SW480 (cell line): ENCODE measurements at regions not wholly inside any gene's neighbourhood (a gene's known extent, or its start where the extent isn't known, plus 50 kb on each side); places are given as distances from the start of the nearest gene placed in this dataset.
"Not testable (repeated sequence)": the region's sequence is repeated elsewhere in the genome, so short reads cannot be mapped to it uniquely, and the experiment has no call there.

Experiments
- DNase-seq: peaks from one replicate; pipeline ENCODE4 v3.0.0-alpha.2; 2016; ENCODE audit warnings: low spot score

GRCh38 chr4:31187979-31188378 is 467.8 kb downstream of the PCDH7 start:
- no peak for DNase-seq

GRCh38 chr4:31189938-31190337 is 469.8 kb downstream of the PCDH7 start:
- no peak for DNase-seq

GRCh38 chr4:31190671-31191070 is 470.5 kb downstream of the PCDH7 start:
- DNase-seq = no peak

- no peak for DNase-seq
These were observed 472.2 kb downstream of the PCDH7 start for GRCh38 chr4:31192341-31192740.

- no peak for DNase-seq
These were observed 473.4 kb downstream of the PCDH7 start for GRCh38 chr4:31193521-31193920.

- no peak for DNase-seq
These were observed 474.7 kb downstream of the PCDH7 start for GRCh38 chr4:31194823-31195222.

- DNase-seq = no peak
These were observed 479.5 kb downstream of the PCDH7 start for GRCh38 chr4:31199644-31200043.

- DNase-seq = not testable (repeated sequence)
These were observed 481.9 kb downstream of the PCDH7 start for GRCh38 chr4:31202054-31202453.

- DNase-seq = no peak
These were observed 484.7 kb downstream of the PCDH7 start for GRCh38 chr4:31204874-31205273.

- no peak for DNase-seq
These were observed 500.8 kb downstream of the PCDH7 start for GRCh38 chr4:31220921-31221320.

GRCh38 chr4:31228068-31228467 is 507.9 kb downstream of the PCDH7 start:
- no peak for DNase-seq

GRCh38 chr4:31230594-31230993 is 510.4 kb downstream of the PCDH7 start:
- no peak for DNase-seq

GRCh38 chr4:31234494-31234893 is 514.3 kb downstream of the PCDH7 start:
- DNase-seq = peak; percentile 6

GRCh38 chr4:31234901-31235300 is 514.7 kb downstream of the PCDH7 start:
- no peak for DNase-seq

GRCh38 chr4:31236020-31236638 is 516.0 kb downstream of the PCDH7 start:
- DNase-seq = no peak

- no peak for DNase-seq
These were observed 516.5 kb downstream of the PCDH7 start for GRCh38 chr4:31236639-31237173.

- DNase-seq = peak; percentile 75
These were observed 517.1 kb downstream of the PCDH7 start for GRCh38 chr4:31237233-31237632.

GRCh38 chr4:31239886-31240285 is 519.7 kb downstream of the PCDH7 start:
- DNase-seq = no peak

GRCh38 chr4:31241504-31242106 is 521.4 kb downstream of the PCDH7 start:
- no peak for DNase-seq

- DNase-seq = no peak
These were observed 526.7 kb downstream of the PCDH7 start for GRCh38 chr4:31246856-31247255.

GRCh38 chr4:31259119-31259518 is 539.0 kb downstream of the PCDH7 start:
- DNase-seq = no peak

GRCh38 chr4:31261632-31262031 is 541.5 kb downstream of the PCDH7 start:
- DNase-seq = no peak

GRCh38 chr4:31266094-31266493 is 545.9 kb downstream of the PCDH7 start:
- DNase-seq = not testable (repeated sequence)
